Hematopoietic multipotent progenitor cell (in vitro differentiated cells): ENCODE measurements at regions not wholly inside any gene's neighbourhood (a gene's known extent, or its start where the extent isn't known, plus 50 kb on each side); places are given as distances from the start of the nearest gene placed in this dataset.
A peak's percentile ranks its signal among the peaks of the same experiment; 100 is the strongest.

Experiments
- DNase-seq, 3 donors: peaks; one replicate each; pipeline ENCODE4 v3.0.0-alpha.2; 2011 to 2015; ENCODE audit warnings: low read depth in 2 of 3, low spot score in 2 of 3

- peak in 2 of 3 donors; percentile 52 to 66 for DNase-seq
Observed at GRCh38 chr6:44630125-44631028, 242.9 kb downstream of the CDC5L start.

- no peak for DNase-seq
Observed at GRCh38 chr6:44631968-44632367, 244.5 kb downstream of the CDC5L start.

- DNase-seq, result no peak
Observed at GRCh38 chr6:44634321-44634720, 246.8 kb downstream of the CDC5L start.

GRCh38 chr6:44635486-44635885 lies 248.0 kb downstream of the CDC5L start:
- DNase-seq, result no peak

GRCh38 chr6:44636561-44637248 lies 249.2 kb downstream of the CDC5L start:
- no peak for DNase-seq

- DNase-seq, result no peak
Observed at GRCh38 chr6:44641344-44642031, 254.0 kb downstream of the CDC5L start.

- no peak for DNase-seq
Observed at GRCh38 chr6:44642349-44642748, 254.8 kb downstream of the CDC5L start.

- DNase-seq, result no peak
Observed at GRCh38 chr6:44642870-44643522, 255.5 kb downstream of the CDC5L start.

- DNase-seq, result peak in 1 of 3 donors; percentile 26
Observed at GRCh38 chr6:44645276-44645675, 257.8 kb downstream of the CDC5L start.

- no peak for DNase-seq
Observed at GRCh38 chr6:44646355-44646754, 258.8 kb downstream of the CDC5L start.

- no peak for DNase-seq
Observed at GRCh38 chr6:44649365-44650025, 262.0 kb downstream of the CDC5L start.

GRCh38 chr6:44650495-44650894 lies 263.0 kb downstream of the CDC5L start:
- DNase-seq, result no peak

GRCh38 chr6:44650947-44651346 lies 263.4 kb downstream of the CDC5L start:
- DNase-seq, result no peak

GRCh38 chr6:44651604-44652003 lies 264.1 kb downstream of the CDC5L start:
- no peak for DNase-seq

- no peak for DNase-seq
Observed at GRCh38 chr6:44652547-44652946, 265.0 kb downstream of the CDC5L start.

GRCh38 chr6:44653091-44653490 lies 265.6 kb downstream of the CDC5L start:
- DNase-seq, result no peak

- peak in 1 of 3 donors; percentile 58 for DNase-seq
Observed at GRCh38 chr6:44653761-44654218, 266.3 kb downstream of the CDC5L start.

GRCh38 chr6:44655412-44656342 lies 268.2 kb downstream of the CDC5L start:
- peak; percentile 47 to 86 (median 76) for DNase-seq

- no peak for DNase-seq
Observed at GRCh38 chr6:44656691-44657090, 269.2 kb downstream of the CDC5L start.
